ENCODE measurements at regions not wholly inside any gene's neighbourhood (a gene's known extent, or its start where the extent isn't known, plus 50 kb on each side); places are given as distances from the start of the nearest gene placed in this dataset.

DNA sequence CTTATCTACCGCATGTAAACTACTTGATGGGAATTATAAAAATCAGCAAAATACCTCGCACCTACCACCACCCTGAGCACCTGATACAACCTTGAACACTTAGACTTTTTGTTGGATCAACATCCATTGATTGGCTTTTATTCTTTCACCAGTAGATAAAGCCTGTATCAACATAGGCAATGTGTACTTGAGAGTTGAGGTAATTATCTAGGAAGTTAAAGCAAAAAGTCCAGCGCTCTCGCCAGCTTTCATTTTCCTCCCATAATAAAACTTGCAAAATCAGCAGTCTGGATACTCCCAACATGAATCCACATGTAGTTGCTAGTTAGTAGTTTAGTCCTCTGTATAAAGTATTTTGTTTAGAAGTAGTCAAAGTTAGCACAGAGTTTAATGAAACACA, 132.0 kb upstream of the PRDM1 start:
- DNase-seq: no peak

DNA sequence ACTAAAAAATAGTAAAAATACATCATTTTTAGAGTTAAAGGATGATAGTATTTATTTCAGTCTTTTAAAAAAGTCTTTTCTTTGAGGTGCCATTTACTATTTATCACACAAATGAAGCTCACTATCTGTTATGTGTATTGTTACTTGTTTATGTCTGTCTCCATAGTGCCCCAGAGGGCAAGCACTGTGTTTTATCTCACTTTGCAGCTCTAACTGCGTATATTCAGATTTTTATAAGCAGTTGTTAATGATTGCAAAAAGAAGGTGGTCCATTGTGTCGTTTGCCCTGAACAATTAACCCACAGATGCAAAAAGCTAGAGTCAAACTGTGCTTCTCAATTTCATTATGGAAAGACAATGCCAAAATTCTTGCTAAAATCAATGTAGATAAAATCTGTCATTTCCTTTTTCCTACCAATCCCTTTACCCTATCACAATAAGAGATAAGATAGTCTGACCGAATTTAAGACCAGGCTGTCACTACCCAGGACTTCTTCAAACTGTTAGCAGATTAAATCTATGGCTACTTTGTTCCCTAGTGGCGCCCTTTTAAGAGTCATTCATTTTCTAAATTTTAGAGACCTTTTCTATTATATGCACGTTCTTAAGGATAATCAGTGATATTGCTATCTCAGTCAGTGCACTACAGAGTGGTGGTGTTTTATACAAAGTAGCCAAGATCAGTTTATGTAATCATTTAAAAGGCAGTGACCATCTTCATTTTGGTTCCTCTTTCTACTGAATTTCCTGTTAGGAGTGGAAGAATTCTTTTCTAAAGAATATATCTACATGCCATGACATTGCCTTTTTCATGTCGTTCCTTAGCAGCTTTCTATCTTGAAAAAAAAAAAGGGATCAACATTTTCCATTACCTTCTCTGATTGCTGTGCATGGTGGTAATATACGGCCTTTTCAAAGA, 133.1 kb upstream of the PRDM1 start:
- peak; percentile 52 for DNase-seq

- no peak for DNase-seq
Measured at GRCh38 chr6:105952326-105952725, 133.8 kb upstream of the PRDM1 start.

GRCh38 chr6:105951322-105951721, 134.8 kb upstream of the PRDM1 start:
- DNase-seq: no peak

GRCh38 chr6:105949869-105950268, 136.3 kb upstream of the PRDM1 start:
- peak; percentile 73 for DNase-seq

DNA sequence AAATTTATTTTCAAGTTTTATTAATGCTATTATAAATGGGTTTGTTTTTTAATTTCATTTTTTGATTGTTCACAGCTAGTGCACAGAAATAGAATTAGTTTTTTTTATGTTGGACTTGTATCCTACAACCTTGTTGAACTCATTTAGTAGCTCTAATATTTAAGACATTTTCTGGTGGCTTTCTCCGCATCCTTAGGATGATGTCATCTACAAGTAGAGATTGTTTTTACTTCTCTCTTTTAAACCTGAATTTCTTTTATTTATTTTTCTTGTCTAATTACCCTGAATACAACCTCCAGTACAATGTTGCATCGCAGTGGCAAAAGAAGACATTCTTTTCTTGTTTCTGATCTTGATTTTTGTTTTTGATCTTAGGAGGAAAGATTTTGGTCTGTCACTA, 142.6 kb upstream of the PRDM1 start:
- DNase-seq: no peak

DNA sequence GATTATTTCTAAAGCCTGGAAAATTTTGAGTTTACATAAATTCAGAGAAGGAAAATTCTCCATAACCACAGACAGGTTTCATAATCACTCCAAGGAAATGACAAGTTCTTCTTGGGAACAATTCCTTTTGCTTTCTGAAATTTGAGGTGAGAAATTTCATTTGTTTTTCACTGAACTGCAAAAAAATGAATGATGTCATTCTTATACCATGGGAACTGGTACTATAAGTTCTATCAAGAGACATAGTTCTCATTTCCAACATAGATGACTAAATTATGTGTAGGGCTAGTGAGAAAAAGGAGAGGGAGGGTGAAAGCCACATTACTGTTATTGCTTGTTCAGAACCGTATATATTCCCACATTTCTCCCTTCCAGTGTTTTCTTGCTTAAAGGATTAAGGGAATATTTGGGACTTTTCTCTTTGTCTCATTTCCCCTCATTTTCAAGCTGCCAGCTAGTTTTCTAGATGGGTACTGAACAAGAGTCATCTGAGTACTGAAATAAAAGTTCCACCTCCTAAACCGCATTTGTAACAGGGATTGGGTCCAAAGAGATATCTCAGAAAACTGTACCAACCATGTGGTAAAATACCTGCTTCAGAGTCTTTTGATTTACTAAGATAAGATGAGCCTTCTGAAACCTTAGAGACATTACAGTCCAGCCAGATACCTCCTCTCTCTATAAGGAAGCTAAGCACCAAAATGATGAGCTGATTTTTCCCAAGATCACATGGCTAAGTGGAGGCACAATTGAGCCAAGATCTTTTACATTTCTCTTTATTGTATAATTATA, 144.3 kb upstream of the PRDM1 start:
- no peak for DNase-seq

DNA sequence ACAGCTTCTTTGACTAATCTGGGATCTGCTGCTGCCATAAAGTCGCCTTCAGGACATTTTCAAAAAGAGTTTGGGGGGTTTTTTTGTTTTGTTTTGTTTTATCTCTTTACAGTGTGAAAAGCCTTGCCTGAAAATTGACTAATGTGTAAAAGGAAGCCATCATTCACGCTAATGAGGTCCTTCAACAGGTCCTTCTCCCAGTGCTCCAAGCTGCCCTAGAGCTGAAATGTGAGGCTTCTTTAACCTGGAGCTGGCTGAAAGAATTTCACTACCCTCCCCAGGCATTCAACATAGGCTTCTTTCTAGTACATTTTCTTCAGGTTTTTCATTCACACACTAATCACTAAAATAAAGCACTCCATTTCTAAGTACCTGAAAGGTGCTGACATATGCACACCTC, 145.1 kb upstream of the PRDM1 start:
- no peak for DNase-seq

GRCh38 chr6:105936972-105937371, 149.2 kb upstream of the PRDM1 start:
- no peak for DNase-seq

DNA sequence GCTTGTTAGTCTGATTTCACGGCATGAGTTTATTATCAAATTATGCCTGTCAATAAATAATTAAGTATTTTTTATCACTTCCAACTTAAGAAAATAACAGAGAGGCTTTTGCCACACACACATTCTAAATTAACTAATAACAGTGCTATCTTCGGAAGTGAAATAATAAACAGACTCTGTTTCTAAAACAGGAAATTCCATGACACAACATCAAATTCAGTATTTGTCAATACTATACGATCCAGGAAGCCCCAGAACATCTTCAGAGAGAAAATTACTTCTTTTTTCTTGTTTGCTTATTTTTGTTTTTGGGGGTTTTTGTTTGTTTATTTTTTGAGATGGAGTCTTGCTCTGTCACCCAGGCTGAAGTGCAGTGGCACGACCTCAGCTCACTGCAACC, 150.7 kb upstream of the PRDM1 start:
- DNase-seq: no peak

- no peak for DNase-seq
Measured at GRCh38 chr6:105934708-105935107, 151.4 kb upstream of the PRDM1 start.

DNA sequence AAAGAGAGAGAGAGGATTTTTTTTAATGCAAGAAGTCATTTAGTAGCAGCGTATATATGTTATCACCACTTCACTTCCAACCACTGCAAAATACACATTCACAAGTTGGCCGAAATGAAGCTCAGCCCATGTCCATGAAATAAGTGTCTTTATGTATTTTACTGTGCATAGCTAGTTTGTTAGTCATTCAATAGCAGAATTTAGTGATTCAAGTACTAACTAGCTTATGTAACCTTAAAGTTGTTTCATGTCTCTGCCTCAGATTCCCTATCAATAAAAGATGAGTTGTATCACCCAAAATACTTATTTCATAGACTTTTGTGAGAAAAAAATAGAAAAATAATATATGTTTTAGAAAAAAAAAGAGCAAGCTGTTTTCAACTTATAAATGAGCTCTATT, 153.7 kb upstream of the PRDM1 start:
- DNase-seq: no peak

DNA sequence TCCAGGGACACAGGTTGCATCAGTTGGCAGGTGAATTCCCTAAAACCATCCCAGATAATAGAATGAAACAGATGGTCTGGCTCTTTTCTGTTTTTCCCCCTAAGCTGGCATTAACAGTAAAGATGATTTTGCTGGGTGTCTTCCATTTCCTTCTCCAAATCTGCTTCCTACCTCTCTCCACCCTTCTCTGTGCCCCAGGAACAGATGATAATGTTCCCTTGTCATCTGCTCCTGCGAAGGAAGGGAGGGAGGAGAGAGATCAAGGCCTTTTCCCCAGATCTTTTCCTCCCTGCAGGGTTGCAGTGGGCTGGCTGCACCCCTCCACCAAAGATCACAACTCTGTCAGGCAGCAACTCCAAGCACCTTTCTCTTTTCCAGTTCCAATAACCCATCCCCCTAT, 156.5 kb upstream of the PRDM1 start:
- no peak for DNase-seq

DNA sequence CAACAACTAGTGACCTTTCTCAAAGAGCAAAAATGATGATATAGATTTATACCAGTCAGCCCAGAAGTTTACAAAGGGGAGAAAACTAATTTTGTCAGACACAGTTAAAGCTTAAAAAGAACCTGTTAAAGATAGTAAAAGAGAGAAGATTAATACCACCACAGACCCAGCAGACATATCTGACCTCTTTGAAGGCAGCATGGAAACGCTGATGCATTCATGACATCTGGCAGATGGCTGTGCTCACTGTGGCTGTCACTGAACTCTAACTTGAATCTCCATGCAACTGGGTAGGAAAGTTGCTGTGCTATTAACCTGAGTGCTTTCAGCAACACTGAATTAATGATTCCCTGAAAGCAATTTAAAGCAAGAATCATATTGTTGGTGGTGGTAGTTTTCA, 159.8 kb upstream of the PRDM1 start:
- no peak for DNase-seq

- DNase-seq: no peak
Measured at GRCh38 chr6:105925706-105926105, 160.4 kb upstream of the PRDM1 start.

DNA sequence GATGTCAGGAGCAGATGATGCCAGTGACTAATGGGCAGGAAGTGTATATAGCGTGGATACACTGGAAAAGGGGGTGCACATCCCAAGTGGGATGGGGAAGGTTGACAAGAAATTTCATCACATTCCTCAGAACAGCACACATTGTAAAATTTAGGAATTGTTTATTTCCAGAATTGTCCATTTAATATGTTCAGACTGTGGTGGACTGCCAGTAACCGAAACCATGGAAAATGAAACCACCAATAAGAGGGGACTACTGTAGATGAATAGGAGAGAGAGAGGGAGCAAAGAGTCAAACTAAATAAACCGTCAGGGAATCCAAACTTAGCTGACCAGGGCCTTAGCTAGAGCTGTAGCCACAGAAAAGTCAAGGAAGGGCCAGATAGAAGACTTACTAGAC, 164.4 kb upstream of the PRDM1 start:
- no peak for DNase-seq

GRCh38 chr6:105920071-105920470, 166.1 kb upstream of the PRDM1 start:
- no peak for DNase-seq

DNA sequence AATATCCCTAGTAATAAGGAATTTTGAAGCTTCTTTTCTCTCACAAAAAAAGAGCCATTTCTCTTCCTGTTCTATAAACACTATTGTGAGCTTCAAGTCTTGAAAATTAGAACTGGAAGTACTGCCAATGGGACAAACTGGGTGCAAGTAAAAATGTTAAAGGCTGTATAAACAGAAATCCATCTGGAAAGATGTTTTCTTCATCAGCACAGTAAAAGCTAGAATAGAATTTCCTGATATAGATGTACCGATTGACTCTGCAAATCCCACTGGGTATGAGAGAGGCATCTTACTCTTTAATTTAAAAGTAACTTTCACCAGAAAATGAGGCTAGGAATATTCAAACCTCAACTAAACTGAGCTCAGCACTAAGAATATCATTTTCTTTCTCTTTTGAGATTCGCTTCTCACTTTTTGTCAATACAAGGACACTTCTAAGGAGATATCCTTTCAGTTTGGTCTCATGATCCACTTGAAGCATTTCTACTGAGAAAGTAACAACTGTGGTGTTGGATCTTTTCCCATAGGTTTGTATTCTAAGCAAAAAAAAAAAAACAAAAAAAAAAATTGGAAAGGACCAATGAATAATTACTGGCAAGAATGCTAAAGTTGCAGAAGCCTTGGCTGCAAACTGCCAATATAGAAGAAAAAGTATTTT, 169.0 kb upstream of the PRDM1 start:
- no peak for DNase-seq

DNA sequence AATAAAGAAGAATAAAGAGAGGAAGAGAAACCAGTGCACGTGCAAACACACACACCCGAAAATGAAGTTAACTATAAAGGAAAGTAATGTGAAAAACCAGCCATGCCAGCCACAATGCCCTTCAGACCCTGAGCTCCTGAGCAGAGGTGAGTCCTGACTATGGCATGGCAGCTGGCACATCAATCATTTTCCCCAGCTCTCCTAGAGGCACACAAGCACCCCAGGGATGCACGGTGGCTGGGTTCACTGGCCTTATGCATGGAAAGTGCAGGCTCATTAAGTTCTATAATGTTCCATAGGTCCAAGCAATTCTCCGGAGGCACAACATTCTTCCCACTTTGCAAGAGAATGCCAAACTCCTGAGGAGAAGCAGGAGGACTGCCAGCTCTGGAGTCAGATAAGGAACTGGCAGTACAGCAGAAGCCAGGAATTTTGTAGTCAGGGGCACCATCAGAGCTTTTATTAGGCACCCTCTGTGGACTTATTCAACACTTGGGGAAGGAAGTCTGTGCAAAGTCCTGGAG, 175.0 kb upstream of the PRDM1 start:
- peak; percentile 35 for DNase-seq

GRCh38 chr6:105909106-105909505, 177.0 kb upstream of the PRDM1 start:
- peak; percentile 97 for DNase-seq

GRCh38 chr6:105907991-105908390, 178.1 kb upstream of the PRDM1 start:
- peak; percentile 80 for DNase-seq

GRCh38 chr6:105907301-105907700, 178.8 kb upstream of the PRDM1 start:
- peak; percentile 54 for DNase-seq

DNA sequence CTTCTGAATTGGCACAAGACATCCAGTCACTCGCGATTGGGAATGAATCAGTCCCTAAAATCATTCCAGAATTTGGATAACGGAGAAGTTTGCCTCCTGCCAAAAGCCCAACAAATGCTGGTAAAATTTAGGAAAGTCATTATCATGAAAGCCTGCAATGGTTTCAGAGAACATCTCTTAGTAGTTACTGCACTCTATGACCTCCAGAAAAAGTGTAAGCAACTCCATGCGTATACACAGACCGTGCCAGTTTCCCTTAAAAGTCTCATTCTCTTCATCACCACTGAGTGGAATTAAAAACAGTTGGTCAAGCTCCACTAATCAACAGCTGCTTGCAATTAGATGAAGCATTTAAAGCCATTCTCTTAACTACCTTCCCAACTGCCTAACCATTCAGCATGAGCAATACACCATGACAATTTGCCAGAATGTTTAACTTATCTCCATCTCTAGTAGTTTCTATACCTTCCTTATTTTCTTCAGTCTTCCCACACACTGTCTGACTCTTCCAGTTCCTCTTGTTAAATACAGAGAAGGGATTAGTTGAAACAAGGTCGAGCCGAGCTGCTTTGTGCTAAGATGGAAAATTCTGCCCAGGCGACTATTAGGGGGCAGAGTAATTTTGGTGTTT, 183.6 kb upstream of the PRDM1 start:
- DNase-seq: peak; percentile 43
